WERI-Rb-1 (cell line): ENCODE measurements at regions not wholly inside any gene's neighbourhood (a gene's known extent, or its start where the extent isn't known, plus 50 kb on each side); places are given as distances from the start of the nearest gene placed in this dataset.

Source experiments
- DNase-seq: peaks from one replicate; pipeline ENCODE4 v3.0.0-alpha.2; 2020
- H3K27ac ChIP-seq: fragments of 250-450 bp; sonication (Bioruptor Pico); 2 replicates; pipeline ENCODE4 v1.5.1; 2020; ENCODE audit warnings: mild to moderate bottlenecking, moderate library complexity
- H3K27me3 ChIP-seq: fragments of 250-450 bp; sonication (Bioruptor Pico); 2 replicates; pipeline ENCODE4 v1.5.1; 2021; ENCODE audit warnings: mild to moderate bottlenecking, low read depth, moderate library complexity; ENCODE audit not compliant: insufficient read depth, severe bottlenecking
- H3K36me3 ChIP-seq: fragments of 250-450 bp; sonication (Bioruptor Pico); 2 replicates; pipeline ENCODE4 v1.5.1; 2020; ENCODE audit warnings: mild to moderate bottlenecking, moderate library complexity
- H3K4me3 ChIP-seq: 2 replicates; pipeline ENCODE4 v1.5.1; 2011; ENCODE audit warnings: low read depth, mild to moderate bottlenecking, control low read depth, low read length
- H3K9me3 ChIP-seq: fragments of 250-450 bp; sonication (Bioruptor Pico); 2 replicates; pipeline ENCODE4 v1.5.1; 2021; ENCODE audit warnings: mild to moderate bottlenecking, moderate library complexity; ENCODE audit not compliant: severe bottlenecking
- CTCF ChIP-seq: IDR thresholded peaks from 2 replicates; pipeline ENCODE4 v1.5.1; 2011; ENCODE audit warnings: low read depth, mild to moderate bottlenecking, control low read depth, inconsistent platforms, low read length

- Histone ChIP-seq H3K36me3 (no peaks in the 10 kb centered on the region), H3K27ac (no peak overlapping the region), H3K9me3 (no peaks in the 10 kb centered on the region), H3K27me3 (no peaks in the 10 kb centered on the region), H3K4me3 (no peak overlapping the region)
- DNase-seq, result no peak
- no peak for TF ChIP-seq CTCF
Observed at GRCh38 chr22:47568700-47569099, 806.2 kb downstream of the TBC1D22A start.

GRCh38 chr22:47567126-47568090, 805.0 kb downstream of the TBC1D22A start:
- Histone ChIP-seq H3K9me3 (no peaks in the 10 kb centered on the region), H3K27me3 (no peaks in the 10 kb centered on the region), H3K27ac (no peak overlapping the region), H3K4me3 (no peak overlapping the region), H3K36me3 (no peaks in the 10 kb centered on the region)
- TF ChIP-seq CTCF, result no peak
- no peak for DNase-seq

- no peak for TF ChIP-seq CTCF
- Histone ChIP-seq H3K4me3 (no peak overlapping the region), H3K27me3 (no peaks in the 10 kb centered on the region), H3K27ac (no peak overlapping the region), H3K36me3 (no peaks in the 10 kb centered on the region), H3K9me3 (no peaks in the 10 kb centered on the region)
- DNase-seq, result no peak
Observed at GRCh38 chr22:47566491-47566890, 804.0 kb downstream of the TBC1D22A start.

GRCh38 chr22:47565607-47566006, 803.2 kb downstream of the TBC1D22A start:
- Histone ChIP-seq H3K27me3 (no peaks in the 10 kb centered on the region), H3K9me3 (no peaks in the 10 kb centered on the region), H3K27ac (no peak overlapping the region), H3K4me3 (no peak overlapping the region), H3K36me3 (no peaks in the 10 kb centered on the region)
- TF ChIP-seq CTCF, result no peak
- DNase-seq, result no peak

GRCh38 chr22:47564651-47565434, 802.4 kb downstream of the TBC1D22A start:
- Histone ChIP-seq H3K4me3 (no peak overlapping the region), H3K36me3 (no peaks in the 10 kb centered on the region), H3K27me3 (no peaks in the 10 kb centered on the region), H3K27ac (no peak overlapping the region), H3K9me3 (no peaks in the 10 kb centered on the region)
- no peak for TF ChIP-seq CTCF
- no peak for DNase-seq
